ENCODE measurements at regions not wholly inside any gene's neighbourhood (a gene's known extent, or its start where the extent isn't known, plus 50 kb on each side); places are given as distances from the start of the nearest gene placed in this dataset.

- TF ChIP-seq EZH2 (IDR thresholded peaks at IDR 0.05) (no peak), POLR2AphosphoS5 (IDR thresholded peaks at IDR 0.05; ENCODE audit: borderline replicate concordance, low read depth, low read length) (no peak), FOXP2 (optimal IDR thresholded peaks at IDR 0.05; ENCODE audit: control extremely low read depth, extremely low read length, insufficient read depth) (no peak)
- Histone ChIP-seq H3K36me3 (ENCODE audit: insufficient read depth, low read length) (no peaks in the 10 kb centered on the region), H3K27ac (no peak overlapping the region), H3K4me3 (no peak overlapping the region), H3K9ac (ENCODE audit: insufficient read length) (no peak overlapping the region), H3K9me3 (ENCODE audit: low read depth, low read length) (no peaks in the 10 kb centered on the region)
- DNase-seq (ENCODE audit: low read depth, low spot score), result no peak
These were observed 157.7 kb upstream of the SLC24A2 start for GRCh38 chr9:19946441-19947109.

- H3K9ac ChIP-seq (ENCODE audit: insufficient read length), result no peak overlapping the region
- no peaks in the 10 kb centered on the region for H3K9me3 ChIP-seq (ENCODE audit: low read depth, low read length)
- no peak overlapping the region for H3K4me3 ChIP-seq
- no peak overlapping the region for H3K27ac ChIP-seq
- no peaks in the 10 kb centered on the region for H3K36me3 ChIP-seq (ENCODE audit: insufficient read depth, low read length)
- TF ChIP-seq POLR2AphosphoS5 (IDR thresholded peaks at IDR 0.05; ENCODE audit: borderline replicate concordance, low read depth, low read length), result no peak
- no peak for TF ChIP-seq EZH2 (IDR thresholded peaks at IDR 0.05)
- TF ChIP-seq FOXP2 (optimal IDR thresholded peaks at IDR 0.05; ENCODE audit: control extremely low read depth, extremely low read length, insufficient read depth), result no peak
- no peak for DNase-seq (ENCODE audit: low read depth, low spot score)
These were observed 153.0 kb upstream of the SLC24A2 start for GRCh38 chr9:19941874-19942273.

GRCh38 chr9:19940811-19941535 is 152.1 kb upstream of the SLC24A2 start:
- no peaks in the 10 kb centered on the region for H3K9me3 ChIP-seq (ENCODE audit: low read depth, low read length)
- DNase-seq (ENCODE audit: low read depth, low spot score), result no peak
- TF ChIP-seq POLR2AphosphoS5 (IDR thresholded peaks at IDR 0.05; ENCODE audit: borderline replicate concordance, low read depth, low read length) (no peak), EZH2 (IDR thresholded peaks at IDR 0.05) (no peak), FOXP2 (optimal IDR thresholded peaks at IDR 0.05; ENCODE audit: control extremely low read depth, extremely low read length, insufficient read depth) (no peak)
- no peaks in the 10 kb centered on the region for H3K36me3 ChIP-seq (ENCODE audit: insufficient read depth, low read length)
- H3K4me3 ChIP-seq, result no peak overlapping the region
- H3K27ac ChIP-seq, result no peak overlapping the region
- no peak overlapping the region for H3K9ac ChIP-seq (ENCODE audit: insufficient read length)

- DNase-seq (ENCODE audit: low read depth, low spot score), result no peak
- no peak overlapping the region for H3K9ac ChIP-seq (ENCODE audit: insufficient read length)
These were observed 151.0 kb upstream of the SLC24A2 start for GRCh38 chr9:19939734-19940278.

GRCh38 chr9:19938990-19939733 is 150.3 kb upstream of the SLC24A2 start:
- Histone ChIP-seq H3K36me3 (ENCODE audit: insufficient read depth, low read length) (no peaks in the 10 kb centered on the region), H3K27ac (no peak overlapping the region), H3K9ac (ENCODE audit: insufficient read length) (no peak overlapping the region), H3K4me3 (no peak overlapping the region), H3K9me3 (ENCODE audit: low read depth, low read length) (no peaks in the 10 kb centered on the region)
- DNase-seq (ENCODE audit: low read depth, low spot score), result no peak
- no peak for TF ChIP-seq POLR2AphosphoS5 (IDR thresholded peaks at IDR 0.05; ENCODE audit: borderline replicate concordance, low read depth, low read length)
- no peak for TF ChIP-seq FOXP2 (optimal IDR thresholded peaks at IDR 0.05; ENCODE audit: control extremely low read depth, extremely low read length, insufficient read depth)
- no peak for TF ChIP-seq EZH2 (IDR thresholded peaks at IDR 0.05)

More at GRCh38 chr9:19939734-19940278, 151.0 kb upstream of the SLC24A2 start:
- H3K36me3 ChIP-seq (ENCODE audit: insufficient read depth, low read length), result no peaks in the 10 kb centered on the region
- H3K4me3 ChIP-seq, result no peak overlapping the region
- H3K27ac ChIP-seq, result no peak overlapping the region
- TF ChIP-seq EZH2 (IDR thresholded peaks at IDR 0.05), result no peak
- TF ChIP-seq POLR2AphosphoS5 (IDR thresholded peaks at IDR 0.05; ENCODE audit: borderline replicate concordance, low read depth, low read length), result no peak
- no peak for TF ChIP-seq FOXP2 (optimal IDR thresholded peaks at IDR 0.05; ENCODE audit: control extremely low read depth, extremely low read length, insufficient read depth)
- H3K9me3 ChIP-seq (ENCODE audit: low read depth, low read length), result no peaks in the 10 kb centered on the region

GRCh38 chr9:19937121-19937520 is 148.3 kb upstream of the SLC24A2 start:
- Histone ChIP-seq H3K27ac (no peak overlapping the region), H3K9ac (ENCODE audit: insufficient read length) (no peak overlapping the region), H3K4me3 (no peak overlapping the region), H3K9me3 (ENCODE audit: low read depth, low read length) (no peaks in the 10 kb centered on the region), H3K36me3 (ENCODE audit: insufficient read depth, low read length) (no peaks in the 10 kb centered on the region)
- no peak for DNase-seq (ENCODE audit: low read depth, low spot score)
- no peak for TF ChIP-seq FOXP2 (optimal IDR thresholded peaks at IDR 0.05; ENCODE audit: control extremely low read depth, extremely low read length, insufficient read depth)
- TF ChIP-seq EZH2 (IDR thresholded peaks at IDR 0.05), result no peak
- TF ChIP-seq POLR2AphosphoS5 (IDR thresholded peaks at IDR 0.05; ENCODE audit: borderline replicate concordance, low read depth, low read length), result no peak

GRCh38 chr9:19936598-19936997 is 147.8 kb upstream of the SLC24A2 start:
- no peak overlapping the region for H3K27ac ChIP-seq
- no peak overlapping the region for H3K9ac ChIP-seq (ENCODE audit: insufficient read length)
- H3K36me3 ChIP-seq (ENCODE audit: insufficient read depth, low read length), result no peaks in the 10 kb centered on the region
- TF ChIP-seq FOXP2 (optimal IDR thresholded peaks at IDR 0.05; ENCODE audit: control extremely low read depth, extremely low read length, insufficient read depth), result no peak
- no peak for TF ChIP-seq EZH2 (IDR thresholded peaks at IDR 0.05)
- H3K9me3 ChIP-seq (ENCODE audit: low read depth, low read length), result no peaks in the 10 kb centered on the region
- no peak for DNase-seq (ENCODE audit: low read depth, low spot score)
- no peak overlapping the region for H3K4me3 ChIP-seq

GRCh38 chr9:19935422-19935821 is 146.6 kb upstream of the SLC24A2 start:
- Histone ChIP-seq H3K9ac (ENCODE audit: insufficient read length) (no peak overlapping the region), H3K27ac (no peak overlapping the region), H3K4me3 (no peak overlapping the region), H3K9me3 (ENCODE audit: low read depth, low read length) (no peaks in the 10 kb centered on the region), H3K36me3 (ENCODE audit: insufficient read depth, low read length) (no peaks in the 10 kb centered on the region)
- DNase-seq (ENCODE audit: low read depth, low spot score), result no peak
- TF ChIP-seq FOXP2 (optimal IDR thresholded peaks at IDR 0.05; ENCODE audit: control extremely low read depth, extremely low read length, insufficient read depth) (no peak), POLR2AphosphoS5 (IDR thresholded peaks at IDR 0.05; ENCODE audit: borderline replicate concordance, low read depth, low read length) (no peak), EZH2 (IDR thresholded peaks at IDR 0.05) (no peak)
